Skeletal muscle cell (primary cell): ENCODE measurements at regions not wholly inside any gene's neighbourhood (a gene's known extent, or its start where the extent isn't known, plus 50 kb on each side); places are given as distances from the start of the nearest gene placed in this dataset.
"Not testable (repeated sequence)": the region's sequence is repeated elsewhere in the genome, so short reads cannot be mapped to it uniquely, and the experiment has no call there.

Experiments used
- DNase-seq: peaks from one replicate; pipeline ENCODE4 v3.0.0-alpha.2; 2010; ENCODE audit warnings: low read depth
- H3K4me3 ChIP-seq: 2 replicates; pipeline ENCODE4 v1.5.1; 2011; ENCODE audit warnings: low read depth, mild to moderate bottlenecking, control low read depth, low read length, moderate library complexity

- no peak overlapping the region for H3K4me3 ChIP-seq
- no peak for DNase-seq
Measured at GRCh38 chr6:140663094-140663493, 1288.6 kb upstream of the CITED2 start.

GRCh38 chr6:140661691-140662090 is 1287.2 kb upstream of the CITED2 start:
- no peak for DNase-seq
- H3K4me3 ChIP-seq = no peak overlapping the region

GRCh38 chr6:140660295-140660694 is 1285.8 kb upstream of the CITED2 start:
- no peak overlapping the region for H3K4me3 ChIP-seq
- DNase-seq = peak; percentile 32

GRCh38 chr6:140653972-140654371 is 1279.5 kb upstream of the CITED2 start:
- DNase-seq = no peak
- no peak overlapping the region for H3K4me3 ChIP-seq

GRCh38 chr6:140653506-140653905 is 1279.1 kb upstream of the CITED2 start:
- no peak for DNase-seq
- H3K4me3 ChIP-seq = no peak overlapping the region

- DNase-seq, H3K4me3 ChIP-seq: not testable (repeated sequence)
Measured at GRCh38 chr6:140649502-140649901, 1275.1 kb upstream of the CITED2 start.

GRCh38 chr6:140647322-140647721 is 1272.9 kb upstream of the CITED2 start:
- not testable (repeated sequence) for H3K4me3 ChIP-seq, DNase-seq

- no peak for DNase-seq
- no peak overlapping the region for H3K4me3 ChIP-seq
Measured at GRCh38 chr6:140644017-140644416, 1269.6 kb upstream of the CITED2 start.

- no peak for DNase-seq
- no peak overlapping the region for H3K4me3 ChIP-seq
Measured at GRCh38 chr6:140641412-140641811, 1267.0 kb upstream of the CITED2 start.

- no peak overlapping the region for H3K4me3 ChIP-seq
Measured at GRCh38 chr6:140636908-140637402, 1262.5 kb upstream of the CITED2 start.

GRCh38 chr6:140636271-140636907 is 1261.9 kb upstream of the CITED2 start:
- H3K4me3 ChIP-seq = no peak overlapping the region
- no peak for DNase-seq

More at GRCh38 chr6:140636908-140637402, 1262.5 kb upstream of the CITED2 start:
- DNase-seq = no peak

GRCh38 chr6:140627002-140627401 is 1252.6 kb upstream of the CITED2 start:
- DNase-seq = no peak
- H3K4me3 ChIP-seq = no peak overlapping the region

GRCh38 chr6:140623498-140623897 is 1249.0 kb upstream of the CITED2 start:
- DNase-seq = peak; percentile 64
- H3K4me3 ChIP-seq = no peak overlapping the region

- DNase-seq = no peak
- no peak overlapping the region for H3K4me3 ChIP-seq
Measured at GRCh38 chr6:140620496-140620895, 1246.0 kb upstream of the CITED2 start.

- no peak overlapping the region for H3K4me3 ChIP-seq
- DNase-seq = no peak
Measured at GRCh38 chr6:140609956-140610355, 1235.5 kb upstream of the CITED2 start.

- DNase-seq = no peak
- H3K4me3 ChIP-seq = no peak overlapping the region
Measured at GRCh38 chr6:140609321-140609720, 1234.9 kb upstream of the CITED2 start.

- DNase-seq = no peak
- H3K4me3 ChIP-seq = no peak overlapping the region
Measured at GRCh38 chr6:140604786-140605185, 1230.3 kb upstream of the CITED2 start.

- no peak for DNase-seq
- H3K4me3 ChIP-seq = no peak overlapping the region
Measured at GRCh38 chr6:140602431-140603248, 1228.2 kb upstream of the CITED2 start.

GRCh38 chr6:140601021-140601808 is 1226.8 kb upstream of the CITED2 start:
- no peak overlapping the region for H3K4me3 ChIP-seq
- DNase-seq = no peak

- DNase-seq = no peak
- no peak overlapping the region for H3K4me3 ChIP-seq
Measured at GRCh38 chr6:140599916-140600315, 1225.5 kb upstream of the CITED2 start.
